Stimulated activated CD4-positive, alpha-beta T cell treated with anti-CD3 and anti-CD28 coated beads, Interleukin-12 subunit alpha, Interleukin-12 subunit beta, amount 100 ng/mL, for 48 hours (primary cell): ENCODE measurements at regions not wholly inside any gene's neighbourhood (a gene's known extent, or its start where the extent isn't known, plus 50 kb on each side); places are given as distances from the start of the nearest gene placed in this dataset.

ENCODE experiments used
- DNase-seq, 3 donors: peaks; one replicate each; pipeline ENCODE4 v3.0.0-alpha.2; 2020; ENCODE audit warnings: low read depth in 2 of 3, low spot score in 1 of 3

DNA sequence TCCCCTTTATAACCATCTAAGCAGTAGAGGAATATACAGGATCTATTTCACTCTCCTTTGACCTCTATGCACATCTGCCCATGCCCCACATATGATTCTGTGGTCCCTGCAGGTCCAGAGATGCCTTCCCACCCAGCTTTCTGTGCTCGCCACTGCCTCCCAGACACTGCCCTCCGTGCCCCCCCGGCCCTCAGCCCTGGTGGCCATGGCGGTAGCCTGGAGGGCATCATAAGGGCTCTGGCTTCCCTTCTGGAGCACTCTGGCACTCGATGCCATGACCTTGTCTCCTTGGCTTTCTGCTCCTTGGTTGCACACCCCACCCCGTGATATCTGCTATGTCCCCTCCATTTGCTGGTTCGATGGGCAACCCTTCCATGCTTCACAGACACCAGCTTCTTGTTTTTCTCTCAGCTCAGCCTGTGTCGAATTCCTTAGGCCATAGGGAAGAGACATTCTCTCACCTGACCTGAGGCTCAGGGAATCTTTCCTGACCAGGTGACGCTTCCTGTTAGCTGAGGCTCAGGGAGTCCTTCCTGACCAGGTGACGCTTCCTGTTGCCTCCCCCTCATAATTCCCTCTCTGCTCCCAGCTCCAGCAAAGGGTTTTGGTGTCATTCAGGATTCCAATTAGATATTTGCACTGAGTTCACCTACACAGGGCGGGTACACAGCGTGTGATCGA lies 100.4 kb upstream of the GLI3 start:
- DNase-seq = no peak

DNA sequence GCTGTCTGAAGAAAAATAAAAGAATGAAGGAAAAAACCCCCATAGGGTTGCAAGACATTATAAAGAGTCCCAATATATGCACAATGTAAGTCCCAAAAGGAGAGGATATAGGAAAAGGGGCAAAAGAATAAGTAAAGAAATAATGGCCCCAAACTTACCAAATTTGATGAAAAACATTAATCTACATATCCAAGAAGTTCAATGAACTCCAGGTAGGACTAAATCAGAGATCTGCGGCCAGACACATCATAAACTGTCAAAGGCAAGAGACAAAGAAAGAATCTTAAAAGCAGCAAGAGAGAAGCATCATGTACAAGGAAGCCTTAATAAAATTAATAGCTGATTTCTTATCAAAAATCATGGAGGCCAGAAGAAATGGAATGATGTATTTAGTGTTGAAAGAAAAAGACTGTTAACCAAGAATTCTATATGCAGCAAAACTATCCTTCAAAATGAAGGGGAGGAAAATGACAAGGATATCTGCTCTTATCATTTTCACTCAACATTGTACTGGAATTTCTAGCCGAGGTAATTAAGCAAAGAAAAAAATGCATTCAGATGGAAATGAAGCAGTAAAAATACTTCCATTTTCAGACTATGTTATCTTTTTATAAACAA lies 95.7 kb upstream of the GLI3 start:
- DNase-seq = no peak

DNA sequence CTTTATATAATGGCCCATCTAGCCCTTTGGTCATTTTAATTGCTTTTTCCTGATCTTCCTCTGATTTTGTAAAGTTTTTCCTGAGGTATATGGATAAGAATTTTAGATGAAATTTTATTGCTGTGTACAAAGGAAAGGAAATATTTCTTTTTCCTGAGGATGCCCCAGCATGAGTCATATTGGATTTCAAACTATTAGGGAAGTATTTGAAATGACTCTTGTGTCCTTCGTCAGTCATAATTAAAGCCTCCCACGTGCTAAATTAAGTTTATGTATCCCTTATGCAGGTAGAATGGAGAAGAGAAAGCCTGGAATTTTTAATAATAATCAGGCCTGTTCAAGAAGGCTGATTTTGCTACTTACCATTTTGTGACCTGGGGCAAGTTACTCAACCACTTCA lies 82.6 kb upstream of the GLI3 start:
- DNase-seq = no peak

DNA sequence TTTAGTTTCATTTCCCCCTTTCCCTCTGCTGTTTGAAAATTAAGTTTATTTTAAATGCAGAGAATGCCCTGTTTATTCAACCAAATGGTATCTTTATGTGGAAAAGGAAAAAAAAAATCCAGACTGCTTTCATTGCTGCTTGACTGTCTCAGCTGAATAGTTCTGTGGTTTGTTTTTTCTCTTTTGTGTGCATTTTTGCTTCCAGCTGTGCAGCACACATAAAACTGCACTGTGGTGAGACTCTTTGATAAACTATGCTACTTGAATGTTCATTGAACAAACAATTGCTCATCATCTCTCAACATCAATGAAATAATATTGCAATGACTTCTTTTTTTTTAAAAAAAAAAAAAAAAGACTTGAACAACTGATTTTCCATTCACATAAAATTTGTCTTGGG lies 78.6 kb upstream of the GLI3 start:
- no peak for DNase-seq

DNA sequence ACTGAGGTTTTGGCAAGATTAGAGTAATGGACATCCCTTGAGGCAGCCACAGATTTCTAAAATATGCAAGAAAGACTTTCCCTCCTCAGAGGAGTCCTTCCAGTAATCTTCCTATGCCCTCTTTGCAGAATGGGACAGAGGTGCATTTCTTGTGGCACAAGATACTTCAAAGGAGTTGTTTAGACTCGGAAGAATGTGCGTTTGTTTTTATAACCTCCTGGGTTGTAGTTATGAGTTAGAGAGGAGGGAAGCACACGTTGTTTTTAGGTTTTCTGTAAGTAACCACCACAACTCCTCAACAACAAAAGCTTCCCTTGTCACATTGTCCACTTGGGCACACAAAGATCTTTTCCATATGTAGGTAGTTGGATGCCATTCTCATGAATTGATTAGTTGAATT lies 78.1 kb upstream of the GLI3 start:
- DNase-seq = no peak

DNA sequence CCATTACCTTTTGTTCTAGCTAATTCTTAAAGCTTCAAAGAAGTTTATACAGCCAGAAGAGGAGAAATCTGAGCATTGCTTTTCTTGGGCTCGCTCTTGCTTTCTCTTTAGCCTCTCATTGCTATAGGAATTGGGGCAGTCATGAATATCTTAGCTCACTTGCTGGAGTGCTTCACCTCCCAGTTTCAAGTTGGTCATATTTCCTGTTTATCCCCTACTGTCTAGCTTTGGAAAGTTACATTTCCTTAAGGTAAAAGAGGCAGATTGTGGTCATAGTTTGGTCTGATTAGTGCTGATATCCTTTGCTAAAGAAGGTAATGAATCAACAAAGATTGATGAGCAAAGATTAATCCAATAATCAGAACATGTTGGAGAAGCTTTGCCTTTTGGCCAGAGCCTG lies 77.7 kb upstream of the GLI3 start:
- DNase-seq = no peak

DNA sequence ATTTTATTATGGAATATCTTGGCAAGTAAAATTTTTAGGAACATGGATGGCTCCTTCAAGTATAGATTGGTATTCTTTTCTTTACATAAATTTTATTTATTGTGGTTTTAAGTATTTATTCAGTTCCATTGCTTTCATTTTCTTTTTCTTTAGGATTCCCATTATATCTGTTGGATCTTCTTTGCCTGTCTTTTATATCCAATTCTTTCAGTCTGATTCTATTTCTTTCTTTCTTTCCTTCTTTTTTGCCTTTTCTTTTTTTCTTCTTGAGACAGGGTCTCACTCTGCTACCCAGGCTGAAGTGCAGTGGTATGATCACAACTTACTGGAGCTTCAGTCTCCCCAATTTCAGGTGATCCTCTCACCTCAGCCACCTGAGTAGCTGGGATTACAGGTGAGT lies 74.2 kb upstream of the GLI3 start:
- no peak for DNase-seq

DNA sequence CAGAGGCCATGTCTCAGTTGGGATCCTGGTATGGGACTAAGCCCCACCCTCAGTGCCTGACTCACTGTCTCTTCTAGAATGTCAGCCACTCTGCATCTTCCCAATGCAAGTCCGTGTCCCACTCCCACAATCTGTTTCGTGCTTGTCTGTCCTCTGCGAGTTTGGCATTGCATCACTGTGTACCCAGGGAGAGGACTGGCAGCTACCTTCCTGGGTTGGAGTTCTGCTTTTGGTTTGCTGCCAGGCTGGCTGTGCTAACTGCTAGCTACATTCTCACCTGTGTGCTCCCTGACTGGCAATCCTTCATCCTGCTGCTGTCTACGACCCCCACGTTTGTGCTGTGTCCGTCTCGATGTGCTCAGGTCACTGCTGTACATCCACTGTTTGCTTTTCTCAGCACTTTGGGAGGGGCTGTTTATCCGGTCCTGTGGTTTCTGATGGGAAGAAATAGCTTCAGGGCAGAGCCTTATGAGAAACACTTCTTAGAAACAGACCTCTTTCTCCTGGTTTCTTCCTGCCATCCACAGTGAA lies 56.0 kb upstream of the GLI3 start:
- DNase-seq = no peak

DNA sequence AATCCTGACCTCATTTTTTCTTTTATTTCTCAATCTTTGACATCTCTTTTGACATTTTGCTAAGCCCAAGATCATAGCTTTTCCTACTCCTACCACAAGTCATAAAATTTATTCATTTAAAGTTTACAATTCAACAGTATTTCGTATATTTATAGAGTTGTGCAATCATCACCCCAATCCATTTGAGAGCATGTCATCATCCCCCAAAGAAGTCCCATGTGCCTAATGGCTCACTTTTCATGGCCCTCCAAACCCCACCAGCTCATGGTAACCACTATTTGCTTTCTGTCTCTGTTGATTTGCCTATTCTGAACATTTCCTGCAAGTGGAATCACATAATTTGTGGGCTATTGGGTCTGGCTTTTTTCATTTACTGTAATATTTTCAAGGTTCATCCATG lies 52.5 kb upstream of the GLI3 start:
- no peak for DNase-seq
